Natural killer cell treated with Interleukin-12 subunit alpha and Interleukin-12 subunit beta and Interleukin-15 and Interleukin-18, amount 100 ng/mL, for 72 hours (primary cell): ENCODE measurements at regions not wholly inside any gene's neighbourhood (a gene's known extent, or its start where the extent isn't known, plus 50 kb on each side); places are given as distances from the start of the nearest gene placed in this dataset.

ENCODE experiments used
- ATAC-seq, 2 donors: fragments of 150-1000 bp; cut with Tn5 transposase in 1 of 2; sonication (Bioruptor Pico), chemical (Tn5 transposase) in 1 of 2; 2 replicates each; pipeline ENCODE4 v1.10.0; 2021
- DNase-seq: peaks from one replicate; pipeline ENCODE4 v3.0.0; 2022; ENCODE audit warnings: low spot score
- H3K27ac Mint-ChIP-seq, 2 donors: 1 replicate in 1 of 2; 2 replicates in 1 of 2; pipeline ENCODE4 v1.8.0; 2022; ENCODE audit warnings: mixed read lengths in 2 of 2, mild to moderate bottlenecking in 1 of 2, moderate library complexity in 1 of 2
- H3K27me3 Mint-ChIP-seq, 2 donors: 1 replicate in 1 of 2; 2 replicates in 1 of 2; pipeline ENCODE4 v1.8.0; 2022; ENCODE audit warnings: mixed read lengths in 2 of 2
- H3K36me3 Mint-ChIP-seq: one replicate; pipeline ENCODE4 v1.8.0; 2022; ENCODE audit warnings: mixed read lengths
- H3K4me1 Mint-ChIP-seq, 2 donors: 1 replicate in 1 of 2; 2 replicates in 1 of 2; pipeline ENCODE4 v1.8.0; 2022; ENCODE audit warnings: low read depth in 2 of 2, mixed read lengths in 2 of 2, mild to moderate bottlenecking in 1 of 2
- H3K4me3 Mint-ChIP-seq: one replicate; pipeline ENCODE4 v1.8.0; 2022; ENCODE audit warnings: mixed read lengths
- H3K9me3 Mint-ChIP-seq: 2 replicates; pipeline ENCODE4 v1.8.0; 2022; ENCODE audit warnings: mixed read lengths

GRCh38 chr10:85043207-85043606, 714.8 kb downstream of the CCSER2 start:
- peaks cover 16% of the 10 kb centered on the region for H3K9me3 Mint-ChIP-seq
- no peaks in the 10 kb centered on the region for H3K27me3 Mint-ChIP-seq
- H3K36me3 Mint-ChIP-seq: peaks cover 12% of the 10 kb centered on the region
- no peaks in the 10 kb centered on the region for H3K4me1 Mint-ChIP-seq
- DNase-seq (no peak), ATAC-seq (no peak)
- no peak overlapping the region for H3K27ac Mint-ChIP-seq
- H3K4me3 Mint-ChIP-seq: no peak overlapping the region

GRCh38 chr10:85045046-85045445, 716.7 kb downstream of the CCSER2 start:
- no peaks in the 10 kb centered on the region for H3K27me3 Mint-ChIP-seq
- H3K4me3 Mint-ChIP-seq: no peak overlapping the region
- ATAC-seq: no peak
- H3K36me3 Mint-ChIP-seq: peaks cover 4% of the 10 kb centered on the region
- peaks cover 13% of the 10 kb centered on the region for H3K9me3 Mint-ChIP-seq
- H3K4me1 Mint-ChIP-seq: no peaks in the 10 kb centered on the region
- no peak overlapping the region for H3K27ac Mint-ChIP-seq
- DNase-seq: no peak

GRCh38 chr10:85047170-85047834, 718.9 kb downstream of the CCSER2 start:
- Mint-ChIP-seq H3K4me3 (no peak overlapping the region), H3K36me3 (no peaks in the 10 kb centered on the region), H3K9me3 (peaks cover 13% of the 10 kb centered on the region), H3K4me1 (no peaks in the 10 kb centered on the region), H3K27ac (no peak overlapping the region), H3K27me3 (no peaks in the 10 kb centered on the region)
- DNase-seq (no peak), ATAC-seq (no peak)

GRCh38 chr10:85047979-85048378, 719.6 kb downstream of the CCSER2 start:
- ATAC-seq (no peak), DNase-seq (no peak)
- Mint-ChIP-seq H3K27me3 (no peaks in the 10 kb centered on the region), H3K9me3 (peaks cover 13% of the 10 kb centered on the region), H3K36me3 (no peaks in the 10 kb centered on the region), H3K4me1 (no peaks in the 10 kb centered on the region), H3K4me3 (no peak overlapping the region), H3K27ac (no peak overlapping the region)

GRCh38 chr10:85048644-85049043, 720.3 kb downstream of the CCSER2 start:
- DNase-seq: no peak
- no peak overlapping the region for H3K27ac Mint-ChIP-seq
- no peak overlapping the region for H3K4me3 Mint-ChIP-seq
- no peaks in the 10 kb centered on the region for H3K36me3 Mint-ChIP-seq
- no peaks in the 10 kb centered on the region for H3K27me3 Mint-ChIP-seq
- peaks cover 13% of the 10 kb centered on the region for H3K9me3 Mint-ChIP-seq
- H3K4me1 Mint-ChIP-seq: no peaks in the 10 kb centered on the region
- ATAC-seq: no peak

GRCh38 chr10:85060944-85061343, 732.6 kb downstream of the CCSER2 start:
- Mint-ChIP-seq H3K4me1 (no peaks in the 10 kb centered on the region), H3K4me3 (no peak overlapping the region), H3K27me3 (no peaks in the 10 kb centered on the region), H3K9me3 (peaks cover 29% of the 10 kb centered on the region), H3K27ac (no peak overlapping the region), H3K36me3 (peaks cover 9% of the 10 kb centered on the region)
- ATAC-seq (no peak), DNase-seq (no peak)

GRCh38 chr10:85061401-85061800, 733.0 kb downstream of the CCSER2 start:
- Mint-ChIP-seq H3K27me3 (no peaks in the 10 kb centered on the region), H3K9me3 (peaks cover 26% of the 10 kb centered on the region), H3K4me1 (no peaks in the 10 kb centered on the region), H3K27ac (no peak overlapping the region), H3K36me3 (peaks cover 6% of the 10 kb centered on the region), H3K4me3 (no peak overlapping the region)
- ATAC-seq (no peak), DNase-seq (no peak)

GRCh38 chr10:85067955-85068354, 739.6 kb downstream of the CCSER2 start:
- H3K36me3 Mint-ChIP-seq: peaks cover 4% of the 10 kb centered on the region
- no peak for ATAC-seq
- DNase-seq: no peak
- no peaks in the 10 kb centered on the region for H3K4me1 Mint-ChIP-seq
- H3K27me3 Mint-ChIP-seq: no peaks in the 10 kb centered on the region
- H3K4me3 Mint-ChIP-seq: no peak overlapping the region
- H3K9me3 Mint-ChIP-seq: peaks cover 17% of the 10 kb centered on the region
- H3K27ac Mint-ChIP-seq: no peak overlapping the region

GRCh38 chr10:85080934-85081333, 752.5 kb downstream of the CCSER2 start:
- no peak for ATAC-seq

GRCh38 chr10:85098835-85099521, 770.6 kb downstream of the CCSER2 start:
- ATAC-seq: no peak
- no peaks in the 10 kb centered on the region for H3K36me3 Mint-ChIP-seq
- H3K4me1 Mint-ChIP-seq: no peaks in the 10 kb centered on the region
- H3K27me3 Mint-ChIP-seq: no peaks in the 10 kb centered on the region
- no peak for DNase-seq
- peaks cover 5% of the 10 kb centered on the region for H3K9me3 Mint-ChIP-seq
- no peak overlapping the region for H3K4me3 Mint-ChIP-seq
- H3K27ac Mint-ChIP-seq: no peak overlapping the region

More at GRCh38 chr10:85080934-85081333, 752.5 kb downstream of the CCSER2 start:
- no peak overlapping the region for H3K4me3 Mint-ChIP-seq
- H3K9me3 Mint-ChIP-seq: peaks cover 5% of the 10 kb centered on the region
- H3K4me1 Mint-ChIP-seq: no peaks in the 10 kb centered on the region
- no peak for DNase-seq
- H3K36me3 Mint-ChIP-seq: no peaks in the 10 kb centered on the region
- no peaks in the 10 kb centered on the region for H3K27me3 Mint-ChIP-seq
- no peak overlapping the region for H3K27ac Mint-ChIP-seq

GRCh38 chr10:85100495-85100894, 772.1 kb downstream of the CCSER2 start:
- DNase-seq (no peak), ATAC-seq (no peak)
- H3K9me3 Mint-ChIP-seq: peaks cover 8% of the 10 kb centered on the region
- H3K4me1 Mint-ChIP-seq: no peaks in the 10 kb centered on the region
- no peak overlapping the region for H3K27ac Mint-ChIP-seq
- no peak overlapping the region for H3K4me3 Mint-ChIP-seq
- H3K27me3 Mint-ChIP-seq: no peaks in the 10 kb centered on the region
- H3K36me3 Mint-ChIP-seq: no peaks in the 10 kb centered on the region

GRCh38 chr10:85105614-85106255, 777.3 kb downstream of the CCSER2 start:
- Mint-ChIP-seq H3K27ac (no peak overlapping the region), H3K9me3 (peaks cover 13% of the 10 kb centered on the region), H3K36me3 (no peaks in the 10 kb centered on the region), H3K27me3 (no peaks in the 10 kb centered on the region), H3K4me3 (no peak overlapping the region), H3K4me1 (no peaks in the 10 kb centered on the region)
- DNase-seq (no peak), ATAC-seq (no peak)

- DNase-seq (no peak), ATAC-seq (no peak)
- Mint-ChIP-seq H3K9me3 (peaks cover 9% of the 10 kb centered on the region), H3K27ac (no peak overlapping the region), H3K4me3 (no peak overlapping the region), H3K27me3 (no peaks in the 10 kb centered on the region), H3K4me1 (no peaks in the 10 kb centered on the region), H3K36me3 (no peaks in the 10 kb centered on the region)
These were observed 782.9 kb downstream of the CCSER2 start for GRCh38 chr10:85111271-85111670.

GRCh38 chr10:85124603-85125051, 796.2 kb downstream of the CCSER2 start:
- peaks cover 4% of the 10 kb centered on the region for H3K36me3 Mint-ChIP-seq
- ATAC-seq: no peak
- peaks cover 11% of the 10 kb centered on the region for H3K9me3 Mint-ChIP-seq
- H3K27ac Mint-ChIP-seq: no peak overlapping the region
- no peaks in the 10 kb centered on the region for H3K4me1 Mint-ChIP-seq
- H3K4me3 Mint-ChIP-seq: no peak overlapping the region
- H3K27me3 Mint-ChIP-seq: no peaks in the 10 kb centered on the region
- no peak for DNase-seq
